Umbilical cord (tissue), 1 donor: ENCODE measurements at regions not wholly inside any gene's neighbourhood (a gene's known extent, or its start where the extent isn't known, plus 50 kb on each side); places are given as distances from the start of the nearest gene placed in this dataset.
A peak's percentile ranks its signal among the peaks of the same experiment; 100 is the strongest.

Experiments
- DNase-seq: peaks from one replicate; pipeline ENCODE4 v3.0.0-alpha.2; 2015; ENCODE audit warnings: low spot score

DNA sequence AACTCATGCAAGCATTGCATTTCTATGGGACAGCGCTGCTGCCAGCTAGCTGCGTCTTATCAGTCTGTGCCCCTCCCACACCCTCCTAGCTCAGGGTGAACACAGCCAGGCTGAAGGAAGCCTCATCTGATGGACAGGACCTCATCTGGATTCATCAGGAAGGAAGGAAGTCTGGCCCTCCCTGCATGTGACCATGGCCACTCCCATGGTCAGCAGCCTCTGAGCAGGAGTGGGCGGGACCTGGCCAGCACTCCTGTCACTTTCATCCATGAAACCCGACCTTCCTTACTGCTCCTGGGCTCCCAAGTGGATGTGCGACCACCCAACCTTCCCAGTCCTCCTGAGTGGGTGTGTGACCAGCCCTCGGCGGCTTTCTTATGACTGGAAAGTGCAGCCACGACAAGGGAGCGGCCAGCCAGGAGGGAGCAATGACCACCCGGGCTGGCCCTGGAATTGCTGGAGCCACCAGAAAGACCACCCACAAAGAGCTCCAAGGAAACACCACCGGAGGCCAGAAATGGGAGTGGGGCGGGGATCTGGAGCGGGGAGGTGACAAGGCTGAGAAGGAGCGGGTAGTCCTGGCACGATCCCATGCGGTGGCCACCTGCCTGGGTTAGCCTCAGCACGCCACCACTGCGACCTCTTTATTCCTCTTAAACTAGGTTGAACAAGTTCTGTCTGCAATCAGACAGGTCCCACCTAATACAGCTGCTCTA is 241.2 kb downstream of the TTLL2 start:
- peak; percentile 86 for DNase-seq

DNA sequence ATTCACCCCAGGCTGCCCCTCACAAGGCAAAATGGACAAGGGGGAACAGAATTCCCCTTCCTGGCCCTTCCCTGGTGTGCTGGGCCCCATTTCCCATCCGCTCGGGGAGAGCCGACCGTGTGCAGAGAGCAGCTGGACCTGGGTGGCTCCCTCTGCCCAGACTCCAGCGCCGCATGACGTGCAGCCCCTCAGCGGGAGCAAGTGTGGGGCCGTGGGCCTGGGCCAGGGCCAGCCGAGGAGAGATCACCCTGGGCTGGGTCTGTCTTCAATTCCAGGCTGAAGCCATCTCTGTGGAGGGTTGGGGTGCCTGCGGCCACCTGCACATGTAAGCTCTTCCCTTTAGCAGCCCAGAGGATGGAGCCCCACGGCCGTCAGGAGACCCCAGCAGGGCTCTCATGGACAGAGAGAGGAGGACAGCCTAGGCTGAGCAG is 241.8 kb downstream of the TTLL2 start:
- DNase-seq, result no peak

GRCh38 chr6:167567142-167568033 is 242.5 kb downstream of the TTLL2 start:
- no peak for DNase-seq

GRCh38 chr6:167568407-167569024 is 243.6 kb downstream of the TTLL2 start:
- no peak for DNase-seq

DNA sequence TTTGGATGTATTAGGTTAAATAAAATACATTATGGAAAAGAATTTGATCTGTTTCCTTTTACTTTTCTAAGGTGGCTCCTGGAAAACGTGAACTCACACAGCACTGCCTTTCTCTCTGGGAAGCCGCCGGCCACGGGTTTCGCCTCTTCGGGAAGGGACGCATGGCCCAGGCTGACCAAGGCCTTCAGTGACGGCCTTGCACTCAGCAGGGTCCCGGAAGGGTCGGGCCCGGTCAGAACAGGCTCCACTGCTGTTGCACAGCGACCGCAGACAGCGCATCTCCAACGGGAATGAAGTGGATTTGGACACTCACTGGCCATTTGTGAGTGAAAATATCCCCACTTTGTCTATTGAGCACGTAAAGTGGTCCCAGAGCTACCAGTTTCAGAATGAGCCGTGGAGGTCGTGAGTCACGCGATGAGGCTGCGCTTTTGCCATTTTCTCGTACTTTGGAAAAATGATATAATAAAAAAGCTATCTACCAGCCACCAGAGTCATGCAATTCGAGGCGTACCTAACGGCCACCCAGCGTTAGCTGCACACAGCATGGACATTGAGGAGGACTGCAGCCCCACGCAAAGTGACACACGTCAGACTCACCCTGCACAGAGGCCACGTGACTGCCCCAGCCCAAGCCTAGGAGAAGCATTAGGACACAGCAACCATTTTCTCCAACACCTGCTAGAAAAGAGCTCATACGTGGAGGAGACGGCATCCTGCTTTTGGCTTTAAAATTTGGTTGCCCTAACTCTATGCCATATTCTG is 244.3 kb downstream of the TTLL2 start:
- DNase-seq, result no peak

GRCh38 chr6:167569879-167570278 is 245.0 kb downstream of the TTLL2 start:
- DNase-seq, result no peak

DNA sequence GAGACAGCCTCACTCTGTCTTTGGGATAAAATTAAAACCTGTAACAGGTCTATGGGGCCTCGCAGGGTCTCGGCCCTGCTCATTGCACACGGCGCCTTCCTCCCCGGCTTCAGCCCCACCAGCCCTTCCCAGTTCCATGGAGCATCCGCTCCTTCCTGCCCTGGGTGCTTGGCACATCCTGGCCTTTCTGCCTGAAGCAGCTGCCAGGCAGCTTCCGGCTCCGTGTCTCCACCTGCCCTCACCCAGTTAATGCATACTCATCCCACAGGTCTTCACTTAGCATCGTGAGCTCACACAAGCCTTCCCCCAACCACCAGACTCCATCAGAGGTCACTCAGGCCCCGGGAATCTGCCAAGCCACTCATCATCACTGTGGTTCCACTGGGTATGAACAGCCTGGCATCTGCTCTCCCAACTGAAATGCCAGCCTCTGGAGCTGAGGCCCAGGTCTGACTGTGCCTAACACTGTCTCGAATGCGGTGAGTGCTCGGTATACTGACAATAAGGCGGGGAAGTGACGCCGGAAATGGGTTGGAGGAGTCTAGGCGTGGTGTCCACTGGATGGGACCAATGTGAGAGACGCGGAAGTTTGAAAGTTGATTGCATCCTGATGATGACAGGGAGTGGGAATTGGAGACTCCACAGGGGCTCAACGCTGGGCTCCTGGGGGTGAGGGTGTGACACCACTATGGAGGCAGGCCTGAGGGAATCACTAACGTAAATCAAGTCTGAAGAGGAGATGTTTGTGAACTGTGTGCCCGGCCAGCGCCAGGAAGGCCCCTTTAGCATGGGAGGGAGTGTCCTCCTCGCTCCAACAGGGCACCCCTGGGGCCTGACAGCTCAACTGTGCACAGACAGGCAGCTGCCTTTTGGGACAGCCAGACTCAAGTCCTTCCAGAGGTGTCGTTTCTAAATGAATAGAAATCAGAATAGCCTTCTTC is 245.8 kb downstream of the TTLL2 start:
- DNase-seq, result no peak

GRCh38 chr6:167571550-167571949 is 246.7 kb downstream of the TTLL2 start:
- peak; percentile 35 for DNase-seq

DNA sequence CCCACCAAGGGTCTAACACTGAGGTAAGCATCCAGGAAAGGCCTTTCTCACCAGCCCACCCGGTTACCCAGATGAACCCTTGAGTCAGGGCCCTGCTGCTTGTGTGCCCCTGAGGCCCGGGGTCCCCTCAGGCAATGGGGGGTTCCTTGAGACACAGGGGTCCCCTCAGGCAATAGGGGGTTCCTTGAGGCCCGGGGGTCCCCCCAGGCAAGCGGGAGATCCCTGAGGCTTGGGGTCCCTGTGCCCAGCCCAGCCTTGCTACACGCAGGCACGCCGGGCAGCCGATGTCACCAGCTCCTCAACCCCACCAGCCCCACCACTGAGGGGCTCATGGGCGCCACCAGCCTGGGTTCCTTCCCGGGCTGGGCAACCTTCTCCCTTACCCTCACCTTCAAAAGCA is 247.2 kb downstream of the TTLL2 start:
- DNase-seq, result no peak

GRCh38 chr6:167572841-167573271 is 248.0 kb downstream of the TTLL2 start:
- peak; percentile 30 for DNase-seq

- DNase-seq, result peak; percentile 58
Observed at GRCh38 chr6:167573461-167574215, 248.8 kb downstream of the TTLL2 start.

DNA sequence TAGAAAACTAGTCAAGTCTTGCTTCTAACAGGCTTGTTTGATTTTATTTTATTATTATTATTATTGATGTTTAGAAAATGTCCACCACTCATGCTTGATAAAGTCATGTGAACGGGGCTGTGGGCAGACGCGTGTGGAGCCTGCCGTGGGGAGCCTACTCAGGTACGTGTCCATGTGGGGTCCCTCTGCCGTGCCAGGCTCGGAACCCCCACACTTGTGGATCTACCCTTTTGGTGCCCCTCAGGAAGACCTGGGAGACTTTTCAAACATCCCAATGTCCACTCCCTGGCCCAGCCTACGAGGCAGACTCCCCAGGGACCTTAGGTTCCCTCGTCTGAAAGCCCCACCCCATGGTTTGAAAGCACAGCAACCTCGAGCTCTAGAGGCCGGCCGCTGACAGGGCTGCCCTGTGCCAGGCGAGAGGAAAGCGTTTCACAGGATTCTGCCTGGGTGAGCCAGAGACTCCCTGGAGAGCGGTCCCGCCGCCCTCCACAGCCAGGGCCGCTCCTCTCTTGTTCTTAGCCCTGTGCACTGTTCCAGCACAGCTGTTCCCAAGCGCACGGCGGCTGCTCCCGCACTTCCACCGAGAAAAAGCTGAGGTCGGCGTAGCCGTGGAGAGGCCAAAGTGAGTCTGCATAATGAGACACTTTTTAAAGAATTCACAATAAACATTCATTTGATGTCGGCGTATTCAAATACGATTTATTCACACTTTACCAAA is 249.7 kb downstream of the TTLL2 start:
- no peak for DNase-seq

GRCh38 chr6:167575158-167575696 is 250.3 kb downstream of the TTLL2 start:
- DNase-seq, result no peak

GRCh38 chr6:167576050-167576741 is 250.5 kb upstream of the AFDN start:
- DNase-seq, result no peak

DNA sequence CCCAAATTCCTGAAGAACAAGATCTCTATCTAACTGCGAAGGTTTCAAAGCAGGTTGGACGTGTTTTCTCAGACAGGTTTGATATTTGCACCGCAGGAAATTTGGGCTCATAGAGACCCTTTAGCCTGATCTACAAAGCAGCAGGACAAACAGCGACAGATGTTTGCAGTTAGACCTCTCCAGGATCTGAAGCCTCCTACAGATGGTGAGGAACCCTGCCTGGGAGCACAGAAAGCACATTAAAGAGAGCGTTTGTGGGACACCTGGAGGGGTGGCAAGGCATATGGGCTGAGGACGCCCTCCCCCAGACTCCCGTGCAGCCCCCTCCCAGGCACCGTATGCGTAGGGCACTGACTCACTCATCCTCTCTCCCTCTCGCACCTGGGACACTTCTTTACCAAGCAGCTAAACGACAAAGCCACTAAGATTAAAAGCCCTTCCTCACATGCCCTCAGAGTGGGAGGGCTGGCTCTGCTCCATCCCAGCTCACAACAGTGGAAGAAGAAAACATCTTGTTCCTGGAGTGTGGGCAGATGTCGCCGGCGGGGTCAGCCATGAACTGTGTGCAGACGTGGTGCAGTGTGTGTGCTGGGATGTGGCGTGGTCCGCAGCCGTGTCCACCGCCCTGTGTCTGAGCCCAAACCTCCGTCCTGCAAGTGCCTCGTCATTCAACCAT is 249.7 kb upstream of the AFDN start:
- DNase-seq, result no peak

DNA sequence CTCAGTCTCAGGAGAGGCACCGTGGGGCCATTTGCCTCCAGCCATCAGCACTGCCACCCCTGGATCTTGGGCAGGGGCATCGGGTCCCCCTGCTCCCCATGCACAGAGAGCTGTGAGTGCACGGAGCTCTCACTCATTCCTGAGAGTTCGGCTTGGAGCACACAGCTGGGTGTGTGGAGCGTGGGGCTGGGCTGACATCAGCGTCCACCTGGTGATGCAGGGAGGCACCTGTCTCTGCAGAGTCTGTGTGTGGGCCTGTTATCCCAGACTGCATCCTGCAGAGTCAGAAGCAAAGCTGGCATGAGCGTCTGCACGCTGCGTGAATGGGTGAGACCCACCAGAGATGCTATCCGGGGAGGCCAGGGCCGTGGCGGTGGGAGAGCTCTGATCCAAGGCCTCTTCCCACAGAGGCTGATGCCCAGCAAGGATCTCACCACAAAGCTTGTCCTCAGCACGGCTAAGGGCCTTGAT is 248.8 kb upstream of the AFDN start:
- no peak for DNase-seq

- DNase-seq, result no peak
Observed at GRCh38 chr6:167578371-167578901, 248.3 kb upstream of the AFDN start.
